ENCODE measurements at regions not wholly inside any gene's neighbourhood (a gene's known extent, or its start where the extent isn't known, plus 50 kb on each side); places are given as distances from the start of the nearest gene placed in this dataset.
A peak's percentile ranks its signal among the peaks of the same experiment; 100 is the strongest.
"Not testable (repeated sequence)": the region's sequence is repeated elsewhere in the genome, so short reads cannot be mapped to it uniquely, and the experiment has no call there.

DNA sequence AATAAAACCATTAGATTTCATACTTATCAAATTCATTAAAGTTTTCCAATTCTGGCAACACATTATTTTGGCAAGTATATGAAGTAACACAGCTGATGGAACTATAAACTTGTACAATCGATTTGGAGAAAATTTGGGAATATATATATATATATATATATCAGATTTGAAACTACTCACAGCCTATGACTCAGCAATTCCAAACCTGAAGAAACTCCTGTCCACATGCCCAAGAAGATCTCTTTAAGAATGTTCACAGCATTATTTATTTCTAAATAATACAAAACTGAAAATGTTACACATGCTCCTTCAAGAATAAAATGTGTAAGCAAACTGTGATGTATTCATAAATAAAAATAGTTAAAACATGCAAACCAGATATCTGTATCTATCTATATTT, 270.1 kb downstream of the TFAP2A start:
- no peak for DNase-seq (ENCODE audit: low read depth in 4 of 6, low spot score in 6 of 6)
- Histone ChIP-seq H3K4me3 (ENCODE audit: low read depth, low read length) (no peak overlapping the region), H3K36me3 (ENCODE audit: control insufficient read depth, insufficient read depth, low read length) (no peaks in the 10 kb centered on the region), H3K4me1 (ENCODE audit: control insufficient read depth, insufficient read depth, low read length) (no peaks in the 10 kb centered on the region), H3K27ac (ENCODE audit: low read depth, low read length) (no peak overlapping the region), H3K9me3 (ENCODE audit: control insufficient read depth, insufficient read depth, low read length) (no peaks in the 10 kb centered on the region), H3K27me3 (ENCODE audit: control insufficient read depth, insufficient read depth, low read length) (no peaks in the 10 kb centered on the region)
- WGBS (ENCODE audit: insufficient coverage) = no CpG with 5 or more reads among the region's 1 CpG

DNA sequence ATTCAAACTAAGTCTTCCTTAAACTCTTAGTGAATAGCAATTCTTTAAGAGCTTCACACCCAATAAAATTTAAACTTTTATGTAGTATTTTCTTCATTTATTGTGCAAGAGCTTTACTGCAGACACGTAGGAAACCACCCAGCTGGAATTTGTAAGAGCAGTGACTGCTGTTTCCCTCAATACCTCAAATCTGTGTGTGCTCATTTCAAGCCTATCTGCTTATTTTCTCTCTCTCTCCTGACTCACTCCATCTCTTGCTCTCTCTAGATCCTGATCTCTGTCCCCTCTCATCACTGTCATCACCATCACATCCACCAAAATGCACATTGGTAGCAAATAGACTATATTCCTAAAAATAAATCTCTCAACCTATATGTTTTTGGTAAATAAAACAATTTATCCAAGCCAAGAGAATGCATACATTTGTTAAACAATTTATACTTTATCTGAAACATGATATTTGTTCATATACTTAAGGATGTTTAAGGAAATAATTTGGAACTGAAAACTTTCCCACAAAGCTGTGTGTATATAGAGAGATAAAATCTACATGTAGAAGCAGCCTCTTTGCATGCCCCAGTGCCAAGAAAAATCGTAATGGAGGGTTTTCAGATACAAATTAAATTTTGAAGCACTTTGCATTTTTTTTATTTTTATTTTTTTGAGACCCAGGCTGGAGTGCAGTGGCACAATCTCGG, 273.0 kb downstream of the TFAP2A start:
- H3K9me3 ChIP-seq (ENCODE audit: control insufficient read depth, insufficient read depth, low read length) = no peaks in the 10 kb centered on the region
- 100% methylated on average over 1 of the region's 3 CpGs for WGBS (ENCODE audit: insufficient coverage)
- H3K27ac ChIP-seq (ENCODE audit: low read depth, low read length) = no peak overlapping the region
- no peak overlapping the region for H3K4me3 ChIP-seq (ENCODE audit: low read depth, low read length)
- no peak for DNase-seq (ENCODE audit: low read depth in 4 of 6, low spot score in 6 of 6)
- H3K4me1 ChIP-seq (ENCODE audit: control insufficient read depth, insufficient read depth, low read length) = no peaks in the 10 kb centered on the region
- H3K27me3 ChIP-seq (ENCODE audit: control insufficient read depth, insufficient read depth, low read length) = no peaks in the 10 kb centered on the region
- H3K36me3 ChIP-seq (ENCODE audit: control insufficient read depth, insufficient read depth, low read length) = no peaks in the 10 kb centered on the region

DNA sequence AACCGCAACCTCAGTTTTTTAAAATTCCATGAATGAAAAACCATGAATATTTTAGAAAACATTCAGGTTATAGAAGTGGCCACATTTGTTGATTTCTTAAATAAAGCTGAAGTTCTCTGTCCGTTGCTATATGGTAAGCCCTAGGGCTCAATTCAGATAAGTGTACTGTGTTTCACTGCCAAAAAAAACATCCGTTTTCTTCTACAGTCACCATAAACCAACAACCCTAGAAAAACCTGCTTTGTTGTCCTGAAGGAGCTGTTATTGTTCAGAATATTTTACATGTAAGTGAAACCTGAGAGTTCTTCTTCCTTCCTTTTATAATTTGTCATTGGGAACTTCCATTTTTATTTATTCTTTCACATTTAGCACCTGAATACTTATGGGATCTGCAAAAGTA, 274.1 kb downstream of the TFAP2A start:
- no peaks in the 10 kb centered on the region for H3K27me3 ChIP-seq (ENCODE audit: control insufficient read depth, insufficient read depth, low read length)
- H3K4me3 ChIP-seq (ENCODE audit: low read depth, low read length) = no peak overlapping the region
- H3K9me3 ChIP-seq (ENCODE audit: control insufficient read depth, insufficient read depth, low read length) = no peaks in the 10 kb centered on the region
- H3K4me1 ChIP-seq (ENCODE audit: control insufficient read depth, insufficient read depth, low read length) = no peaks in the 10 kb centered on the region
- WGBS (ENCODE audit: insufficient coverage) = no CpG with 5 or more reads among the region's 3 CpGs
- no peak overlapping the region for H3K27ac ChIP-seq (ENCODE audit: low read depth, low read length)
- DNase-seq (ENCODE audit: low read depth in 4 of 6, low spot score in 6 of 6) = no peak
- no peaks in the 10 kb centered on the region for H3K36me3 ChIP-seq (ENCODE audit: control insufficient read depth, insufficient read depth, low read length)

DNA sequence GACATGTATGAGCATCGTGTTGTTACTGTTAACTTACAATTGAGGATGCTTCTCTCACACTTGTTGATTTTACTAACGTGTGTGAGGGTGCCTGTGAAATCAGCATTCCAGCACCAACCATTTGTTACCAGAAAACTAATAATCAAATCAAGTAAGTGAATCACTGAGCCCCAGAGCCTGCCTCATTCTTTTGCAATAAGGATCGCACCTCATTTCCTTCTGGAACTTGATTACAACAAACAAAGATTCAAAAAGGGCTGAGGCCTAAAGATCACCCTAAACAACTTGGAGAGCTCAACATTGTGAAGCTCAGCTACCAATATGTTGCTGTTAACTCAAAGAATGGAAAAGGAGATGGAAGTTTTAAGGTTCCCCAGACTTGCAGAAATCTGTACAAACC, 274.7 kb downstream of the TFAP2A start:
- Histone ChIP-seq H3K27me3 (ENCODE audit: control insufficient read depth, insufficient read depth, low read length) (no peaks in the 10 kb centered on the region), H3K4me1 (ENCODE audit: control insufficient read depth, insufficient read depth, low read length) (no peaks in the 10 kb centered on the region), H3K9me3 (ENCODE audit: control insufficient read depth, insufficient read depth, low read length) (no peaks in the 10 kb centered on the region), H3K36me3 (ENCODE audit: control insufficient read depth, insufficient read depth, low read length) (no peaks in the 10 kb centered on the region), H3K4me3 (ENCODE audit: low read depth, low read length) (no peak overlapping the region), H3K27ac (ENCODE audit: low read depth, low read length) (no peak overlapping the region)
- no CpG with 5 or more reads among the region's 3 CpGs for WGBS (ENCODE audit: insufficient coverage)
- no peak for DNase-seq (ENCODE audit: low read depth in 4 of 6, low spot score in 6 of 6)

DNA sequence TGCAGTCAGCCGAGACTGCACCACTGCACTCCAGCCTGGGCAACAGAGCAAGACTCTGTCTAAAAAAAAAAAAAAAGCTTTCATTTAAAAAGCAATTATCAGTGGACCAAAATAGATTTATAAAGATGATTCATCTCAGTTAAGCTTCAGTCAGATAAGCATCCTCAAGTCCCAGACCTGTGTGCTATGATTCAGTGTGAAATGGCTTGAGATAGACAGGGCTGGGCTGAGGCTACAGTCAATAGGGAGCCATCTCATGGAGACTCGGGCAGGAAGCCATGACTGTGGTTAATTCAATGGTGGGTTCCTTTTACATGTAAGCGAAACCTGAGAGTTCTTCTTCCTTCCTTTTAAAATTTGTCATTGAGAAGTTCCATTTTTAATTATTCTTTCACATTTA, 276.0 kb downstream of the TFAP2A start:
- Histone ChIP-seq H3K4me3 (ENCODE audit: low read depth, low read length) (no peak overlapping the region), H3K4me1 (ENCODE audit: control insufficient read depth, insufficient read depth, low read length) (no peaks in the 10 kb centered on the region), H3K36me3 (ENCODE audit: control insufficient read depth, insufficient read depth, low read length) (no peaks in the 10 kb centered on the region), H3K27me3 (ENCODE audit: control insufficient read depth, insufficient read depth, low read length) (no peaks in the 10 kb centered on the region), H3K27ac (ENCODE audit: low read depth, low read length) (no peak overlapping the region), H3K9me3 (ENCODE audit: control insufficient read depth, insufficient read depth, low read length) (no peaks in the 10 kb centered on the region)
- DNase-seq (ENCODE audit: low read depth in 4 of 6, low spot score in 6 of 6) = no peak
- 80% methylated on average over 1 of the region's 3 CpGs for WGBS (ENCODE audit: insufficient coverage)

DNA sequence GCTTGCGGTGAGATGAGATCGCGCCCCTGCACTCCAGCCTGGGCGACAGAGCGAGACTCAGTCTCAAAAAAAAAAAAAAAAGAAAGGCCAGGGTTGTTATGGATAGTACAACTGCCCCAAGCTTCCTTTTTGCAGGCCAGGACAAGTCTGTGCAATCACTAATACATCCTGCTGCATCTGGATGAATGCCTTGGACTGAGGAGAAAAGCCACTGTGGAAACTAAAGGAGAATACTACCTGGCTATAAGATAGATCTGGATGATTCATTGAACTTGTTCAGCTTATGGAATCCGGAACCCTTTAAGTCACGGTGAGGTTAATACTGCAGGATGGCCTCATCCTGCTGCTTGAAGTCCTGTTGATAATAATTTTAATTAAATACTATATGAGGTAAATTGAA, 278.2 kb downstream of the TFAP2A start:
- Histone ChIP-seq H3K36me3 (ENCODE audit: control insufficient read depth, insufficient read depth, low read length) (no peaks in the 10 kb centered on the region), H3K27me3 (ENCODE audit: control insufficient read depth, insufficient read depth, low read length) (no peaks in the 10 kb centered on the region), H3K4me3 (ENCODE audit: low read depth, low read length) (no peak overlapping the region), H3K9me3 (ENCODE audit: control insufficient read depth, insufficient read depth, low read length) (no peaks in the 10 kb centered on the region), H3K27ac (ENCODE audit: low read depth, low read length) (no peak overlapping the region), H3K4me1 (ENCODE audit: control insufficient read depth, insufficient read depth, low read length) (no peaks in the 10 kb centered on the region)
- DNase-seq (ENCODE audit: low read depth in 4 of 6, low spot score in 6 of 6) = no peak
- 98% methylated on average over 5 of the region's 7 CpGs for WGBS (ENCODE audit: insufficient coverage)

DNA sequence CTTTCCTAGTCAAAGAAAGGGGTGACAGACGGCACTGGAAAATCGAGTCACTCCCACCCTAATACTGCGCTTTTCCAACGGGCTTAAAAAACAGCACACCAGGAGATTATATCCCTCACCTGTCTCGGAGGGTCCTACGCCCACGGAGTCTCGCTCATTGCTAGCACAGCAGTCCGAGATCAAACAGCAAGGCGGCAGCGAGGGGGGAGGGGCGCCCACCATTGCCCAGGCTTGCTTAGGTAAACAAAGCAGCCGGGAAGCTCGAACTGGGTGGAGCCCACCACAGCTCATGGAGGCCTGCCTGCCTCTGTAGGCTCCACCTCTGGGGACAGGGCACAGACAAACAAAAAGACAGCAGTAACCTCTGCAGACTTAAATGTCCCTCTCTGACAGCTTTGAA, 280.7 kb downstream of the TFAP2A start:
- not testable (repeated sequence) for H3K27ac ChIP-seq (ENCODE audit: low read depth, low read length); H3K4me3 ChIP-seq (ENCODE audit: low read depth, low read length); H3K36me3 ChIP-seq (ENCODE audit: control insufficient read depth, insufficient read depth, low read length); DNase-seq (ENCODE audit: low read depth in 4 of 6, low spot score in 6 of 6); H3K9me3 ChIP-seq (ENCODE audit: control insufficient read depth, insufficient read depth, low read length); H3K4me1 ChIP-seq (ENCODE audit: control insufficient read depth, insufficient read depth, low read length); H3K27me3 ChIP-seq (ENCODE audit: control insufficient read depth, insufficient read depth, low read length)
- WGBS (ENCODE audit: insufficient coverage) = 95% methylated on average over 13 of the region's 14 CpGs

DNA sequence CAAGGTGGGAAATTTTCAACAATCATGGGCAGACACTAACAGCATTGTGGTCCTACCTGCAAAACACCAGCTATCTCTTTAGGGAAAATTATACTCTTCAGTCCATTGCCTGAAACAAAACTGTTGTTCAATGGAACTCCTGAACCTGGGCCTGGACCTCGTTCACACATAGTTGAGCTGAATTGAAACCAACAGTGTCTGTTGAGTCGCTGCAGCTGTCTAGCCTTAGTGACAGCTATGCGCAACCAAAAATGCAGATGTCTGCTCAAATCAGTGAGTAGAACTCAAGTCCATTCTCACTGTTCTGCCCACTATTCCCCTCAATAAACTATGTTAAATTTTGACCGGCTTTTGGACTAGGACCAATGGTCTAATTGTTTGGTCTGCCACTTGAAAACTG, 286.2 kb downstream of the TFAP2A start:
- Histone ChIP-seq H3K4me1 (ENCODE audit: control insufficient read depth, insufficient read depth, low read length) (no peaks in the 10 kb centered on the region), H3K27me3 (ENCODE audit: control insufficient read depth, insufficient read depth, low read length) (no peaks in the 10 kb centered on the region), H3K27ac (ENCODE audit: low read depth, low read length) (no peak overlapping the region), H3K9me3 (ENCODE audit: control insufficient read depth, insufficient read depth, low read length) (peaks cover 2% of the 10 kb centered on the region), H3K36me3 (ENCODE audit: control insufficient read depth, insufficient read depth, low read length) (no peaks in the 10 kb centered on the region), H3K4me3 (ENCODE audit: low read depth, low read length) (no peak overlapping the region)
- no peak for DNase-seq (ENCODE audit: low read depth in 4 of 6, low spot score in 6 of 6)
- 93% methylated on average over 3 of the region's 4 CpGs for WGBS (ENCODE audit: insufficient coverage)

DNA sequence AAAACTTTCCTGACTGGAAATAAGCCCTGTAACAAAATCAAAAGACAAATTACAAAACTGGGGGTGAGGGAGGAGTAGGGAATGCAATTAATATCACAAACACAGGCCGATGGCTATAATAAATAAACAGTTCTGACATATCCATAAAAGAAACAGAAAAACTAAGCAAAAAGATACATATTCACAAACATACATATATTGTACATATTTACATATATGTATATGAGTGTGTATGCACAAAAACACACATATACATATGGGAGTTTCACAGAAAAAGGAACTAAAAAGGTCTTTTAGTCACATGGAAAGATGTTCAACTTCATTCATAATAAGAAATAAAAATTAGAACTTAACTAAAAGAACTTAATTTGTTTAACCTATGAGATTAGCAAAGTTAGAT, 292.7 kb downstream of the TFAP2A start:
- no peaks in the 10 kb centered on the region for H3K4me1 ChIP-seq (ENCODE audit: control insufficient read depth, insufficient read depth, low read length)
- H3K27me3 ChIP-seq (ENCODE audit: control insufficient read depth, insufficient read depth, low read length) = no peaks in the 10 kb centered on the region
- no peak overlapping the region for H3K27ac ChIP-seq (ENCODE audit: low read depth, low read length)
- no CpG with 5 or more reads among the region's 1 CpG for WGBS (ENCODE audit: insufficient coverage)
- DNase-seq (ENCODE audit: low read depth in 4 of 6, low spot score in 6 of 6) = no peak
- no peak overlapping the region for H3K4me3 ChIP-seq (ENCODE audit: low read depth, low read length)
- H3K9me3 ChIP-seq (ENCODE audit: control insufficient read depth, insufficient read depth, low read length) = no peaks in the 10 kb centered on the region
- H3K36me3 ChIP-seq (ENCODE audit: control insufficient read depth, insufficient read depth, low read length) = no peaks in the 10 kb centered on the region

DNA sequence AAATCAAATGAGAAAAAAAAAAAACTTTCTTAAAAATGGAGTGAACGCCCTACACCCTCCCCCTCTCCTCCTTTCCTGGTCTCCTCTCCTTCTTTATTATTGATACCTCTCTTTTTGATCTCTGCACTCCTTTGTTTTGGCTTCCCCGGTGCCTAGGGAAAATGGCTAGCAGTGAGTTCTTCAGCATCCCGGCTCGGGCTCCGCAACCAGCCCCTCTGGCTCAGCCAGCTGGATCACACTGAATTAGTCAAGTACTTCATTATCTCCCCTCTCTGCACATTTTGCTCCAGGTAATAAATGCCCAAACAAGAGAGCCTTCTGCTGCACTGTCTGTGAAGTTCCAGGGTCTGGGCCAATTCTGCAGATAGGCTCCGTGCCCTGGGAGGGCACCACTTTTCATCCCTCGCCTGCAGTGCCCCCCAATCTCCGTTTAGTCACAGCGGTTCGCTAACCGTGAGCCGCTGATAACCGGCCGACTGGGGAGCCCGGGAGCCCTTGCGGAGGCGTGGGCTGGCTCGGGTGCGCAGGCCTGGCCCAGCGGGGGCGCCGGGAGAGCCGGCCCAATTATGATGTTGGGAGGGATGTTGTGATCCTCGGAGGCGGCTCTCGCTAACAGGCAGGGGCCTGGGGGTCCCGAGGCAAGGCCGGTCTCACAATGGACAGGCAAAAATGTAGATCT, 301.9 kb downstream of the TFAP2A start:
- H3K4me1 ChIP-seq (ENCODE audit: control insufficient read depth, insufficient read depth, low read length) = peaks cover 7% of the 10 kb centered on the region
- H3K4me3 ChIP-seq (ENCODE audit: low read depth, low read length) = no peak overlapping the region
- 7% methylated on average over 26 of the region's 28 CpGs for WGBS (ENCODE audit: insufficient coverage)
- H3K27ac ChIP-seq (ENCODE audit: low read depth, low read length) = no peak overlapping the region
- H3K9me3 ChIP-seq (ENCODE audit: control insufficient read depth, insufficient read depth, low read length) = no peaks in the 10 kb centered on the region
- DNase-seq (ENCODE audit: low read depth in 4 of 6, low spot score in 6 of 6) = peak in 2 of 6 donors; percentile 39 to 65
- H3K27me3 ChIP-seq (ENCODE audit: control insufficient read depth, insufficient read depth, low read length) = peaks cover 7% of the 10 kb centered on the region
- no peaks in the 10 kb centered on the region for H3K36me3 ChIP-seq (ENCODE audit: control insufficient read depth, insufficient read depth, low read length)

Measured in spinal cord (tissue), 9 donors.